ENCODE measurements at regions not wholly inside any gene's neighbourhood (a gene's known extent, or its start where the extent isn't known, plus 50 kb on each side); places are given as distances from the start of the nearest gene placed in this dataset.

- H3K4me3 Mint-ChIP-seq: no peak overlapping the region
- DNase-seq (ENCODE audit: low spot score) (no peak), ATAC-seq (no peak)
- Histone ChIP-seq H3K4me1 (ENCODE audit: insufficient read depth) (no peaks in the 10 kb centered on the region), H3K79me2 (replicated peaks; ENCODE audit: insufficient read depth) (no peaks in the 10 kb centered on the region), H3K36me3 (ENCODE audit: insufficient read depth) (no peaks in the 10 kb centered on the region), H3K27ac (ENCODE audit: low read depth) (no peak overlapping the region), H3K27me3 (ENCODE audit: insufficient read depth) (no peaks in the 10 kb centered on the region), H3F3A (replicated peaks; ENCODE audit: low read depth) (no peaks in the 10 kb centered on the region), H3K4me3 (no peak overlapping the region), H3K4me2 (no peak overlapping the region), H2AFZ (no peak overlapping the region), H3K9me2 (ENCODE audit: insufficient read depth) (no peaks in the 10 kb centered on the region), H4K20me1 (replicated peaks; ENCODE audit: insufficient read depth) (no peaks in the 10 kb centered on the region)
- no peaks in the 10 kb centered on the region for H3K36me3 Mint-ChIP-seq (ENCODE audit: low read depth)
- no peaks in the 10 kb centered on the region for H3K4me1 Mint-ChIP-seq
- TF ChIP-seq, protein P1, sequence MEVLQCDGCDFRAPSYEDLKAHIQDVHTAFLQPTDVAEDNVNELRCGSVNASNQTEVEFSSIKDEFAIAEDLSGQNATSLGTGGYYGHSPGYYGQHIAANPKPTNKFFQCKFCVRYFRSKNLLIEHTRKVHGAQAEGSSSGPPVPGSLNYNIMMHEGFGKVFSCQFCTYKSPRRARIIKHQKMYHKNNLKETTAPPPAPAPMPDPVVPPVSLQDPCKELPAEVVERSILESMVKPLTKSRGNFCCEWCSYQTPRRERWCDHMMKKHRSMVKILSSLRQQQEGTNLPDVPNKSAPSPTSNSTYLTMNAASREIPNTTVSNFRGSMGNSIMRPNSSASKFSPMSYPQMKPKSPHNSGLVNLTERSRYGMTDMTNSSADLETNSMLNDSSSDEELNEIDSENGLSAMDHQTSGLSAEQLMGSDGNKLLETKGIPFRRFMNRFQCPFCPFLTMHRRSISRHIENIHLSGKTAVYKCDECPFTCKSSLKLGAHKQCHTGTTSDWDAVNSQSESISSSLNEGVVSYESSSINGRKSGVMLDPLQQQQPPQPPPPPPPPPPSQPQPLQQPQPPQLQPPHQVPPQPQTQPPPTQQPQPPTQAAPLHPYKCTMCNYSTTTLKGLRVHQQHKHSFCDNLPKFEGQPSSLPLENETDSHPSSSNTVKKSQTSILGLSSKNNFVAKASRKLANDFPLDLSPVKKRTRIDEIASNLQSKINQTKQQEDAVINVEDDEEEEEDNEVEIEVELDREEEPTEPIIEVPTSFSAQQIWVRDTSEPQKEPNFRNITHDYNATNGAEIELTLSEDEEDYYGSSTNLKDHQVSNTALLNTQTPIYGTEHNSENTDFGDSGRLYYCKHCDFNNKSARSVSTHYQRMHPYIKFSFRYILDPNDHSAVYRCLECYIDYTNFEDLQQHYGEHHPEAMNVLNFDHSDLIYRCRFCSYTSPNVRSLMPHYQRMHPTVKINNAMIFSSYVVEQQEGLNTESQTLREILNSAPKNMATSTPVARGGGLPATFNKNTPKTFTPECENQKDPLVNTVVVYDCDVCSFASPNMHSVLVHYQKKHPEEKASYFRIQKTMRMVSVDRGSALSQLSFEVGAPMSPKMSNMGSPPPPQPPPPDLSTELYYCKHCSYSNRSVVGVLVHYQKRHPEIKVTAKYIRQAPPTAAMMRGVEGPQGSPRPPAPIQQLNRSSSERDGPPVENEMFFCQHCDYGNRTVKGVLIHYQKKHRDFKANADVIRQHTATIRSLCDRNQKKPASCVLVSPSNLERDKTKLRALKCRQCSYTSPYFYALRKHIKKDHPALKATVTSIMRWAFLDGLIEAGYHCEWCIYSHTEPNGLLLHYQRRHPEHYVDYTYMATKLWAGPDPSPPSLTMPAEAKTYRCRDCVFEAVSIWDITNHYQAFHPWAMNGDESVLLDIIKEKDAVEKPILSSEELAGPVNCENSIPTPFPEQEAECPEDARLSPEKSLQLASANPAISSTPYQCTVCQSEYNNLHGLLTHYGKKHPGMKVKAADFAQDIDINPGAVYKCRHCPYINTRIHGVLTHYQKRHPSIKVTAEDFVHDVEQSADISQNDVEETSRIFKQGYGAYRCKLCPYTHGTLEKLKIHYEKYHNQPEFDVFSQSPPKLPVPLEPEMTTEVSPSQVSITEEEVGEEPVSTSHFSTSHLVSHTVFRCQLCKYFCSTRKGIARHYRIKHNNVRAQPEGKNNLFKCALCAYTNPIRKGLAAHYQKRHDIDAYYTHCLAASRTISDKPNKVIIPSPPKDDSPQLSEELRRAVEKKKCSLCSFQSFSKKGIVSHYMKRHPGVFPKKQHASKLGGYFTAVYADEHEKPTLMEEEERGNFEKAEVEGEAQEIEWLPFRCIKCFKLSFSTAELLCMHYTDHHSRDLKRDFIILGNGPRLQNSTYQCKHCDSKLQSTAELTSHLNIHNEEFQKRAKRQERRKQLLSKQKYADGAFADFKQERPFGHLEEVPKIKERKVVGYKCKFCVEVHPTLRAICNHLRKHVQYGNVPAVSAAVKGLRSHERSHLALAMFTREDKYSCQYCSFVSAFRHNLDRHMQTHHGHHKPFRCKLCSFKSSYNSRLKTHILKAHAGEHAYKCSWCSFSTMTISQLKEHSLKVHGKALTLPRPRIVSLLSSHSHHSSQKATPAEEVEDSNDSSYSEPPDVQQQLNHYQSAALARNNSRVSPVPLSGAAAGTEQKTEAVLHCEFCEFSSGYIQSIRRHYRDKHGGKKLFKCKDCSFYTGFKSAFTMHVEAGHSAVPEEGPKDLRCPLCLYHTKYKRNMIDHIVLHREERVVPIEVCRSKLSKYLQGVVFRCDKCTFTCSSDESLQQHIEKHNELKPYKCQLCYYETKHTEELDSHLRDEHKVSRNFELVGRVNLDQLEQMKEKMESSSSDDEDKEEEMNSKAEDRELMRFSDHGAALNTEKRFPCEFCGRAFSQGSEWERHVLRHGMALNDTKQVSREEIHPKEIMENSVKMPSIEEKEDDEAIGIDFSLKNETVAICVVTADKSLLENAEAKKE (CRISPR knock-in tag; IDR thresholded peaks at IDR 0.05): no peak
- TF ChIP-seq CREB1 (CRISPR knock-in tag; IDR thresholded peaks at IDR 0.05; ENCODE audit: low read depth) (no peak), EZH2phosphoT487 (IDR thresholded peaks at IDR 0.05; ENCODE audit: unreplicated experiment) (no peak), NANOG (IDR thresholded peaks at IDR 0.05; ENCODE audit: borderline replicate concordance) (no peak), JUNB (IDR thresholded peaks at IDR 0.05; ENCODE audit: unreplicated experiment) (no peak), ZNF114 (CRISPR knock-in tag; IDR thresholded peaks at IDR 0.05) (no peak), REST (IDR thresholded peaks at IDR 0.05; ENCODE audit: unreplicated experiment) (no peak), STAT1 (IDR thresholded peaks at IDR 0.05; ENCODE audit: unreplicated experiment) (no peak), POLR2AphosphoS5 (IDR thresholded peaks at IDR 0.05; ENCODE audit: low read depth) (no peak), EZH2 (IDR thresholded peaks at IDR 0.05; ENCODE audit: low read depth, unreplicated experiment) (no peak), CTCF (conservative IDR thresholded peaks at IDR 0.05; ENCODE audit: low read depth in 2 of 2) (no peak), ZNF331 (CRISPR knock-in tag; IDR thresholded peaks at IDR 0.05; ENCODE audit: low read depth) (no peak), ETS1 (IDR thresholded peaks at IDR 0.05) (no peak)
- H3K27ac Mint-ChIP-seq: no peak overlapping the region
- no peaks in the 10 kb centered on the region for H3K27me3 Mint-ChIP-seq (ENCODE audit: insufficient read depth, low read depth, poor library complexity)
- no peaks in the 10 kb centered on the region for H3K9me3 Mint-ChIP-seq
Observed at GRCh38 chr4:60378010-60378409, 822.1 kb upstream of the ADGRL3 start.
